Lung (tissue), 11 donors: ENCODE measurements at regions not wholly inside any gene's neighbourhood (a gene's known extent, or its start where the extent isn't known, plus 50 kb on each side); places are given as distances from the start of the nearest gene placed in this dataset.

ENCODE experiments used
- ATAC-seq: fragments of 200-7000 bp; cut with Tn5 transposase; one replicate; pipeline ENCODE4 v1.9.1; 2020; ENCODE audit warnings: moderate number of reproducible peaks; ENCODE audit not compliant: insufficient read depth, low FRiP score
- DNase-seq, 3 donors: peaks; one replicate each; pipeline ENCODE4 v3.0.0-alpha.2; 2013 to 2017
- H3K27ac ChIP-seq, 2 donors: one replicate each; pipeline ENCODE4 v1.5.1; 2013; ENCODE audit warnings: mild to moderate bottlenecking in 2 of 2, moderate library complexity in 2 of 2, control low read depth in 1 of 2, inconsistent platforms in 1 of 2, low read depth in 1 of 2, low read length in 1 of 2
- H3K27me3 ChIP-seq, 3 donors: one replicate each; pipeline ENCODE4 v1.5.1; 2013; ENCODE audit warnings: low read length in 2 of 3; ENCODE audit not compliant: control insufficient read depth in 3 of 3, insufficient read depth in 3 of 3
- H3K36me3 ChIP-seq, 4 donors: one replicate each; pipeline ENCODE4 v1.5.1; 2013; ENCODE audit warnings: low read length in 4 of 4, mild to moderate bottlenecking in 1 of 4, moderate library complexity in 1 of 4; ENCODE audit not compliant: control insufficient read depth in 4 of 4, insufficient read depth in 4 of 4
- H3K4me1 ChIP-seq, 5 donors: one replicate each; pipeline ENCODE4 v1.5.1; 2013; ENCODE audit warnings: low read length in 5 of 5, mild to moderate bottlenecking in 2 of 5, moderate library complexity in 1 of 5; ENCODE audit not compliant: control insufficient read depth in 5 of 5, insufficient read depth in 5 of 5
- H3K4me3 ChIP-seq: one replicate; pipeline ENCODE4 v1.5.1; 2013; ENCODE audit warnings: mild to moderate bottlenecking, control low read depth, moderate library complexity
- H3K9ac ChIP-seq, 2 donors: one replicate each; pipeline ENCODE4 v1.5.1; 2013; ENCODE audit warnings: low read length in 2 of 2, control low read depth in 1 of 2; ENCODE audit not compliant: insufficient read depth in 1 of 2
- H3K9me3 ChIP-seq, 4 donors: one replicate each; pipeline ENCODE4 v1.5.1; 2013; ENCODE audit warnings: low read length in 3 of 4, mild to moderate bottlenecking in 1 of 4, moderate library complexity in 1 of 4; ENCODE audit not compliant: control insufficient read depth in 4 of 4, insufficient read depth in 3 of 4
- CTCF ChIP-seq: IDR thresholded peaks from 2 replicates; pipeline ENCODE4 v1.5.1; 2012; ENCODE audit warnings: mild to moderate bottlenecking; ENCODE audit errors: control extremely low read depth, extremely low read depth
- WGBS, 2 donors: extraction: QIAGEN DNeasy Blood & Tissue Kit; methylation state at CpG; one replicate each; pipeline ENCODE4 v1.1.7; 2013; 5-methylcytosine and 5-hydroxymethylcytosine counted together
- donor health status: control.
- donor health status: control.
- donor health status: Bipolar disorder and iron deficiency.
- donor health status: healthy.
- donor health status: DM: yes; HTN: yes; CAD: no.

GRCh38 chr9:38306899-38307298, 85.6 kb upstream of the ALDH1B1 start:
- H3K9me3 ChIP-seq, result peaks cover 0 to 2% (median 0%) of the 10 kb centered on the region in 4 donors
- whole genome bisulfite sequencing, 2 donors, result 89 to 92% methylated on average over 5 of the region's 5 CpGs
- peaks cover 0 to 12% (median 8%) of the 10 kb centered on the region in 5 donors for H3K4me1 ChIP-seq
- no peaks in the 10 kb centered on the region for H3K36me3 ChIP-seq
- ATAC-seq (no peak), DNase-seq (no peak)
- no peak overlapping the region for H3K9ac ChIP-seq
- no peaks in the 10 kb centered on the region for H3K27me3 ChIP-seq
- no peak overlapping the region for H3K27ac ChIP-seq
- no peak for TF ChIP-seq CTCF
- no peak overlapping the region for H3K4me3 ChIP-seq

GRCh38 chr9:38305582-38305981, 86.9 kb upstream of the ALDH1B1 start:
- no peak for TF ChIP-seq CTCF

GRCh38 chr9:38301376-38302106, 91.0 kb upstream of the ALDH1B1 start:
- Histone ChIP-seq H3K27me3 (no peaks in the 10 kb centered on the region), H3K9ac (no peak overlapping the region), H3K4me3 (no peak overlapping the region), H3K4me1 (peaks cover 0 to 7% (median under 1%) of the 10 kb centered on the region in 5 donors), H3K36me3 (no peaks in the 10 kb centered on the region), H3K27ac (no peak overlapping the region), H3K9me3 (peaks cover 0 to 1% (median 0%) of the 10 kb centered on the region in 4 donors)
- no peak for TF ChIP-seq CTCF
- DNase-seq (no peak), ATAC-seq (no peak)
- 86 to 93% methylated on average over 7 of the region's 7 CpGs for WGBS, 2 donors

More at GRCh38 chr9:38305582-38305981, 86.9 kb upstream of the ALDH1B1 start:
- peaks cover 0 to 2% (median 0%) of the 10 kb centered on the region in 4 donors for H3K9me3 ChIP-seq
- H3K4me1 ChIP-seq, result peaks cover 0 to 12% (median 8%) of the 10 kb centered on the region in 5 donors
- H3K4me3 ChIP-seq, result no peak overlapping the region
- no peaks in the 10 kb centered on the region for H3K27me3 ChIP-seq
- ATAC-seq, result peak; percentile 32
- H3K27ac ChIP-seq, result no peak overlapping the region
- WGBS, 2 donors, result 66 to 85% methylated on average over 1 of the region's 1 CpG
- peak in 2 of 3 donors; percentile 36 to 69 for DNase-seq
- H3K9ac ChIP-seq, result no peak overlapping the region
- H3K36me3 ChIP-seq, result no peaks in the 10 kb centered on the region

GRCh38 chr9:38299856-38300255, 92.6 kb upstream of the ALDH1B1 start:
- WGBS, 2 donors, result 30 to 78% methylated on average over 3 of the region's 3 CpGs
- no peak overlapping the region for H3K9ac ChIP-seq
- no peak overlapping the region for H3K27ac ChIP-seq
- no peak overlapping the region for H3K4me3 ChIP-seq
- no peaks in the 10 kb centered on the region for H3K36me3 ChIP-seq
- no peak for TF ChIP-seq CTCF
- H3K27me3 ChIP-seq, result no peaks in the 10 kb centered on the region
- DNase-seq (no peak), ATAC-seq (no peak)
- peaks cover 0 to 1% (median 0%) of the 10 kb centered on the region in 4 donors for H3K9me3 ChIP-seq
- H3K4me1 ChIP-seq, result peaks cover 0 to 12% (median 6%) of the 10 kb centered on the region in 5 donors
